ENCODE measurements at regions not wholly inside any gene's neighbourhood (a gene's known extent, or its start where the extent isn't known, plus 50 kb on each side); places are given as distances from the start of the nearest gene placed in this dataset.
"Not testable (repeated sequence)": the region's sequence is repeated elsewhere in the genome, so short reads cannot be mapped to it uniquely, and the experiment has no call there.

DNA sequence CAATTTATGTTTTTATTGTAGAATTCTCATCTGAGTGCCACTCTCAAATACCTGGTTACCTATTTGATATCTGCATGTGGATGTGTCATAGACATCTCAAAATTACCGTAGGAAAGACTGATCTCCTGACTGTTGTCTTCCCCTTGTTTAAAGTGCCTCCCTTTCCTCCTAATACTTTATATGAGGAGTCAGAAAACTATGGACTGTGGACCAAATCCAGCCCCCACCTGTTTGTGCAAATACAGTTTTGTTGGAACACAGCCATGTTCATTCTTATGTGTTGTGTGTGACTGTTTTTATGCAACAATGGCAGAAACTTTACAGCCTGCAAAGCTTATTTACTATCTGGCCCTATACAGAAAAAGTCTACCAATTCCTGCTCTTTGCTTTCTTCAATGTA, 150.6 kb downstream of the NBPF8 start:
- not testable (repeated sequence) for H3K36me3 ChIP-seq (ENCODE audit: control insufficient read depth in 2 of 2, insufficient read depth in 2 of 2, low read length in 1 of 2); H3K27ac ChIP-seq (ENCODE audit: low read depth in 1 of 2, low read length in 1 of 2); H3K4me1 ChIP-seq (ENCODE audit: control insufficient read depth in 2 of 2, insufficient read depth in 2 of 2, low read length in 2 of 2); H3K4me3 ChIP-seq (ENCODE audit: low read length in 2 of 2); DNase-seq (ENCODE audit: low read depth in 6 of 9, low spot score in 9 of 9); H3K27me3 ChIP-seq (ENCODE audit: control insufficient read depth in 2 of 2, insufficient read depth in 1 of 2, low read length in 1 of 2); H3K9me3 ChIP-seq (ENCODE audit: control insufficient read depth in 2 of 2, insufficient read depth in 1 of 2, low read length in 1 of 2)
- WGBS: no CpG with 5 or more reads among the region's 1 CpG

DNA sequence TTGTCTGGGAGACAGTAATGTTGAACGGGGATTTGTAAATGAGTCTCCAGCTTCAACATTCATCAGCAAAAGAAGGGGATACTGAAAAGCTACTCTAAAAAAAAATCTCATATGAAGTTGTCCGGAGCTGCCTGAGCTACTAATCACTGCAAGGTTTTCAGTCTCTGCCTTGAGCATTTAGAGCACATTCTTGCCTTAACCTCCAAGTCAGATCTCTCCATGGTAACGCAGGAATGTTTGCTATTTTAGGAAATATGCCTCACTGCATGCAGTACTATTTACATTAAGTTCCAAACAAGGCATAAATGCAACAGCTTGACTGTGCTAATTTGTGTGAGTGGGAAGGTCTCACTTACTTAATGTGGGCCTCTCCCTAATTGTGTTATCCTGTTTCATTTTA, 152.8 kb downstream of the NBPF8 start:
- H3K27me3 ChIP-seq (ENCODE audit: control insufficient read depth in 2 of 2, insufficient read depth in 1 of 2, low read length in 1 of 2); H3K4me3 ChIP-seq (ENCODE audit: low read length in 2 of 2); DNase-seq (ENCODE audit: low read depth in 6 of 9, low spot score in 9 of 9); H3K27ac ChIP-seq (ENCODE audit: low read depth in 1 of 2, low read length in 1 of 2); H3K4me1 ChIP-seq (ENCODE audit: control insufficient read depth in 2 of 2, insufficient read depth in 2 of 2, low read length in 2 of 2); H3K9me3 ChIP-seq (ENCODE audit: control insufficient read depth in 2 of 2, insufficient read depth in 1 of 2, low read length in 1 of 2); H3K36me3 ChIP-seq (ENCODE audit: control insufficient read depth in 2 of 2, insufficient read depth in 2 of 2, low read length in 1 of 2): not testable (repeated sequence)
- no CpG with 5 or more reads among the region's 3 CpGs for WGBS

DNA sequence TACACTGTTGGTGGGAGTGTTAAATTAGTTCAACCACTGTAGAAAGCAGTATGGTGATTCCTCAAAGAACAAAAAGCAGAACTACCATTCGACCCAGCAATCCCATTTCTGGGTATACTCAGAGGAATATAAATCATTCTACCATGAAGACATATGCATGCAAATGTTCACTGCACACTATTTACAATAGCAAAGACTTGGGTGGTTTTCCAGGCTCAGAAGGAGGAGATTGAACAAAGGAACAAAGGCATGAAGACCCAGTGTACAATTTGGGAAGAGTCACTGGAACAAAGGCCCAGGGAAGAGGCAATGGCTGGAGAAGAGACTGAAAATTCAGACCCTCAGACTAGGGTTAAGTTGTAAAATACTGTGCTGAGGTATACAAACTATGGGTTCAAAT, 148.5 kb upstream of the NBPF26 start:
- not testable (repeated sequence) for H3K4me3 ChIP-seq (ENCODE audit: low read length in 2 of 2); H3K27me3 ChIP-seq (ENCODE audit: control insufficient read depth in 2 of 2, insufficient read depth in 1 of 2, low read length in 1 of 2); DNase-seq (ENCODE audit: low read depth in 6 of 9, low spot score in 9 of 9); H3K9me3 ChIP-seq (ENCODE audit: control insufficient read depth in 2 of 2, insufficient read depth in 1 of 2, low read length in 1 of 2); H3K36me3 ChIP-seq (ENCODE audit: control insufficient read depth in 2 of 2, insufficient read depth in 2 of 2, low read length in 1 of 2); H3K4me1 ChIP-seq (ENCODE audit: control insufficient read depth in 2 of 2, insufficient read depth in 2 of 2, low read length in 2 of 2); H3K27ac ChIP-seq (ENCODE audit: low read depth in 1 of 2, low read length in 1 of 2)
- WGBS: no CpG with 5 or more reads among the region's 1 CpG

DNA sequence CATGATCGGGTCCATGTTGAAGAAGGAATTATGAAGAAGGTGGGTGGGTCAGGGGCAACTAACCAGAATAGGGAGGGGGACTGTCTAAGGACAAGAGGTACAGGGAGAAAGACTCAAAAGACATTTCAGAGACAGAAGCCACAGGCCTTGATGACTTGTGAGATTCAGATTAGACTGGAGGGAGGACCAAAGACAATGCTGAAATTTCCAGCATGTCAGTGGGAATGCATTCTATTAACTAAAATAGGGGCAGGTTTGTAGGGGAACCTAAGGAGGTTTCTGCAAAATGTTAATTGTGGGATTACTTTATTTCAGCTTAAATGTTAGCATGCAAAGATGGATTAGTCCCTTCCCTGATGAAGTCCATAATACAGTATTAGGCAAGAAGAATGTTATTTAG, 141.6 kb upstream of the NBPF26 start:
- no CpG with 5 or more reads among the region's 1 CpG for WGBS
- not testable (repeated sequence) for H3K36me3 ChIP-seq (ENCODE audit: control insufficient read depth in 2 of 2, insufficient read depth in 2 of 2, low read length in 1 of 2); H3K27ac ChIP-seq (ENCODE audit: low read depth in 1 of 2, low read length in 1 of 2); DNase-seq (ENCODE audit: low read depth in 6 of 9, low spot score in 9 of 9); H3K9me3 ChIP-seq (ENCODE audit: control insufficient read depth in 2 of 2, insufficient read depth in 1 of 2, low read length in 1 of 2); H3K27me3 ChIP-seq (ENCODE audit: control insufficient read depth in 2 of 2, insufficient read depth in 1 of 2, low read length in 1 of 2); H3K4me3 ChIP-seq (ENCODE audit: low read length in 2 of 2); H3K4me1 ChIP-seq (ENCODE audit: control insufficient read depth in 2 of 2, insufficient read depth in 2 of 2, low read length in 2 of 2)

DNA sequence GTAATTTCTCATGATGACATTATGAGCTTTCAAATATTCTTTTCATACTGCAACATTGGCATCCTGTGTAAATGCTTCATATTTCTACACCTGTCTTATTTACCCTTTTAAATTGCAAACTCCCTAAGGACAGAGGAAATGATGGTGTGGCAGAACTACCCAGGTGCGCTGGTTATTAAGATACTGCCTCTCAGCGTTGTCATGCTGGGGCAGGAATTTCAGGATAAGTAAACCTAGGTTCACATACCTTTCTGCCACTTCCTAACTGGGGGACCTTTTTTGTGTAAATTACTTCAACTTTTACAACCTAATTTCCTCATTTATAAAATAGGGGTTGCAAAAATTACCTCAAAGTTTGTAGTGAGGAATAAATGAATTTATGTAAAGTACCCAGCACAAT, 137.7 kb upstream of the NBPF26 start:
- H3K27me3 ChIP-seq (ENCODE audit: control insufficient read depth in 2 of 2, insufficient read depth in 1 of 2, low read length in 1 of 2); DNase-seq (ENCODE audit: low read depth in 6 of 9, low spot score in 9 of 9); H3K4me1 ChIP-seq (ENCODE audit: control insufficient read depth in 2 of 2, insufficient read depth in 2 of 2, low read length in 2 of 2); H3K36me3 ChIP-seq (ENCODE audit: control insufficient read depth in 2 of 2, insufficient read depth in 2 of 2, low read length in 1 of 2); H3K27ac ChIP-seq (ENCODE audit: low read depth in 1 of 2, low read length in 1 of 2); H3K4me3 ChIP-seq (ENCODE audit: low read length in 2 of 2); H3K9me3 ChIP-seq (ENCODE audit: control insufficient read depth in 2 of 2, insufficient read depth in 1 of 2, low read length in 1 of 2): not testable (repeated sequence)
- no CpG with 5 or more reads among the region's 2 CpGs for WGBS

DNA sequence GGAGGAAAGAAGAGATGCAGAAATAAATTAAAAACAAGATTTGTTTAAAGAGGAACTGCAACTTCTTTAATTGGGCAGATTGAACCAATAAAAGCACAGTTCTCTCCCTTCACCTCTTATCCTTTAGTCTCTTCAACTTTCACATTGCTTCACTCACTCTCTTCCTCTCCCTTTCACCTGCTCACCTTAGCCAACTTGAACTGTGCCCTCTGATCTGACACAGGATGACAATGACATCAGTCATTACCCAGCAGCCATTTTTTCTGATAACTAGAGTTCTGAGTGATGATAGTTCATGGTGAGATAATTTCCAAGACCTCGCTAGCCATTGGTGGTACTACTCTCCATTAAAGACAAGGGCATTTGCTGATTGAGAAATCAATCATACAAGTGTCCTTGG, 134.9 kb upstream of the NBPF26 start:
- DNase-seq (ENCODE audit: low read depth in 6 of 9, low spot score in 9 of 9); H3K36me3 ChIP-seq (ENCODE audit: control insufficient read depth in 2 of 2, insufficient read depth in 2 of 2, low read length in 1 of 2); H3K4me1 ChIP-seq (ENCODE audit: control insufficient read depth in 2 of 2, insufficient read depth in 2 of 2, low read length in 2 of 2); H3K9me3 ChIP-seq (ENCODE audit: control insufficient read depth in 2 of 2, insufficient read depth in 1 of 2, low read length in 1 of 2); H3K27ac ChIP-seq (ENCODE audit: low read depth in 1 of 2, low read length in 1 of 2); H3K4me3 ChIP-seq (ENCODE audit: low read length in 2 of 2); H3K27me3 ChIP-seq (ENCODE audit: control insufficient read depth in 2 of 2, insufficient read depth in 1 of 2, low read length in 1 of 2): not testable (repeated sequence)
- WGBS: no CpG with 5 or more reads among the region's 1 CpG

DNA sequence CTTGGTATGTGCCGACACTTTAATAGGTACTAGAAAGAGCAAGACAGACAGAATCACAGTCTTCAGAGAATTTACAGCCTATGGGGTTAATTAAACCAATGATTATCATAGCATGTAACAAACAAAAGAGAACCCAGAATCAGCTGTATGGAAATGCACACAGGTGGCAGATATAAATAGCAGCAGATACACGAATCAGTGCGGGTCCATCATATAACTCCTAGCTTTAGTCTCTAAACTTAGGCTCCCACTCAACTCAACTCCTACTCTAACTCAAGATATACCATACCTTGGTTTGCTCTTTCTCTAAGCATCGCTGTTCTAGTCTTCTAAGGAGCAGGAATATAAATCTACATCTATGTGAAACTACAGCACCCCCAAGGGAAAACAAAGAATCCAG, 132.0 kb upstream of the NBPF26 start:
- 71% methylated on average over 2 of the region's 4 CpGs for WGBS
- DNase-seq (ENCODE audit: low read depth in 6 of 9, low spot score in 9 of 9); H3K9me3 ChIP-seq (ENCODE audit: control insufficient read depth in 2 of 2, insufficient read depth in 1 of 2, low read length in 1 of 2); H3K27me3 ChIP-seq (ENCODE audit: control insufficient read depth in 2 of 2, insufficient read depth in 1 of 2, low read length in 1 of 2); H3K27ac ChIP-seq (ENCODE audit: low read depth in 1 of 2, low read length in 1 of 2); H3K4me3 ChIP-seq (ENCODE audit: low read length in 2 of 2); H3K4me1 ChIP-seq (ENCODE audit: control insufficient read depth in 2 of 2, insufficient read depth in 2 of 2, low read length in 2 of 2); H3K36me3 ChIP-seq (ENCODE audit: control insufficient read depth in 2 of 2, insufficient read depth in 2 of 2, low read length in 1 of 2): not testable (repeated sequence)

DNA sequence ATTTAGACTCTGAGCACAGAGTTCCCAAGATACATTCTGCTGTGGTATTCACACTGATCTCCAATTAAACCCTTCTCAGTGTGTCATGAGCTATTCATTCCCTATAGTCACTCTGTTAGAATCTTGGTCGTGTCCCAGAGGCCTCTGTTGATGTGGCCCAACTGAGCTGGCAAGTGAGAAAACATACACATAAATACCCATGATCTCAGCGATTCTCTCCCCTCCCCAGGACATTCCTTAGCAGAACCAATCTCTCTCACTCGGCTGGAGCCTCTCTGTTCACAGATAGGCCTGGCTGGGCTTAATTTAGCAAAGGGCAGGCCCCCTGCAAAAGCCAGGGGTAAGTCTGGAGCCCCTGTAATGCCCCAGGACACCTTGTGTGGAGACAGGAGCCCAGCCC, 130.8 kb upstream of the NBPF26 start:
- not testable (repeated sequence) for H3K36me3 ChIP-seq (ENCODE audit: control insufficient read depth in 2 of 2, insufficient read depth in 2 of 2, low read length in 1 of 2); H3K9me3 ChIP-seq (ENCODE audit: control insufficient read depth in 2 of 2, insufficient read depth in 1 of 2, low read length in 1 of 2); DNase-seq (ENCODE audit: low read depth in 6 of 9, low spot score in 9 of 9); H3K4me3 ChIP-seq (ENCODE audit: low read length in 2 of 2); H3K27ac ChIP-seq (ENCODE audit: low read depth in 1 of 2, low read length in 1 of 2); H3K27me3 ChIP-seq (ENCODE audit: control insufficient read depth in 2 of 2, insufficient read depth in 1 of 2, low read length in 1 of 2); H3K4me1 ChIP-seq (ENCODE audit: control insufficient read depth in 2 of 2, insufficient read depth in 2 of 2, low read length in 2 of 2)
- no CpG with 5 or more reads among the region's 3 CpGs for WGBS

DNA sequence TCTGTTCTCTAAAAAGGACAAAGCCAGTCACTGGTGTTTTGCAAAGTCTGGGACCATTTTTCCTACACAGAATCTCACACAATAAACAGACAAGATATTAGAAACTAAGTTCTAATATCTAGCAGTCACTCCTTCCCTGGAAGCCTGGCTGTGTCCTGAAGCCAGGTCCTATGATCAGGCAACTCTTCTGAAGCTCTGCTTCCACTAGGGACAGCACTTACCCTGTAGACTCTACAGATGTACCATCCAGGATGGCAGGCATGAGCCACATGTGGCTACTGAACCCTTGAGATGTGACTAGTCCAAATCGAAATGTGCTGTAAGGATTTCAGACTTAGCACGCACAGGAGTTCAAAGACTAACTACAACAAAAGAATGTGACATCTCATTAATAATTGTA, 130.1 kb upstream of the NBPF26 start:
- no CpG with 5 or more reads among the region's 2 CpGs for WGBS
- not testable (repeated sequence) for H3K27ac ChIP-seq (ENCODE audit: low read depth in 1 of 2, low read length in 1 of 2); H3K4me1 ChIP-seq (ENCODE audit: control insufficient read depth in 2 of 2, insufficient read depth in 2 of 2, low read length in 2 of 2); H3K4me3 ChIP-seq (ENCODE audit: low read length in 2 of 2); DNase-seq (ENCODE audit: low read depth in 6 of 9, low spot score in 9 of 9); H3K27me3 ChIP-seq (ENCODE audit: control insufficient read depth in 2 of 2, insufficient read depth in 1 of 2, low read length in 1 of 2); H3K36me3 ChIP-seq (ENCODE audit: control insufficient read depth in 2 of 2, insufficient read depth in 2 of 2, low read length in 1 of 2); H3K9me3 ChIP-seq (ENCODE audit: control insufficient read depth in 2 of 2, insufficient read depth in 1 of 2, low read length in 1 of 2)

DNA sequence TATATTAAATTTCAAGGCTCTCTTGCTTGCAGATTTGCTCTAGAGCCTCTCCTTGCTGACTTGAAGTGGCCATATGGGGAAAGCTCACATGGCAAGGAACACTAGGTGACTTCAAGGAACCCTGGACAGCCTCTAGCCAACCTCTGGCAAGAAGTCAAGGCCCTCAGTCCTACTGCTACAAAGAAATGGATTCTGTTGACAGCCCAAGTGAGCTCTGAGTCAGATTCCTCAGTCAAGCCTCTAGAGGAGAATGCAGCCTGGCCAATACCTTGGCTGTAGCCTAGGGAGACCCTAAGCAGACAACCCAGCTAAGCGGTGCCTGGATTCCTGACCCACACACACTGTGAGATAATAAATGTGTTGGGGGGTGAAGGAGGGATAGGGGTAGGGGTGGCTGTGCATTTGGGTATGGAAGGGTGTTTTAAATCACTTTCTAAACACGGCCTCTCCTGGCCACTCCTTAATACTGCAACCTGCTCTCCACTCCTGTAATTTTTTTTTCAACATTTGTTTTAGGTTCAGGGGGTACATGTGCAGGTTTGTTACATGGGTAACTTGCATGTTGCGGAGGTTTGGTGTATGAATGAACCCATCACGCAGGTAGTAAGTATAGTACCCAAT, 125.3 kb upstream of the NBPF26 start:
- H3K36me3 ChIP-seq (ENCODE audit: control insufficient read depth in 2 of 2, insufficient read depth in 2 of 2, low read length in 1 of 2); H3K4me3 ChIP-seq (ENCODE audit: low read length in 2 of 2); H3K27me3 ChIP-seq (ENCODE audit: control insufficient read depth in 2 of 2, insufficient read depth in 1 of 2, low read length in 1 of 2); H3K27ac ChIP-seq (ENCODE audit: low read depth in 1 of 2, low read length in 1 of 2); H3K4me1 ChIP-seq (ENCODE audit: control insufficient read depth in 2 of 2, insufficient read depth in 2 of 2, low read length in 2 of 2); H3K9me3 ChIP-seq (ENCODE audit: control insufficient read depth in 2 of 2, insufficient read depth in 1 of 2, low read length in 1 of 2); DNase-seq (ENCODE audit: low read depth in 6 of 9, low spot score in 9 of 9): not testable (repeated sequence)
- no CpG with 5 or more reads among the region's 4 CpGs for WGBS

All from thymus (tissue), 11 donors.